ENCODE measurements at regions not wholly inside any gene's neighbourhood (a gene's known extent, or its start where the extent isn't known, plus 50 kb on each side); places are given as distances from the start of the nearest gene placed in this dataset.

- no peak for TF ChIP-seq PRDM10 (IDR thresholded peaks at IDR 0.05; ENCODE audit: partially characterized antibody)
Observed at GRCh38 chr4:24373704-24374103, 210.7 kb downstream of the DHX15 start (continued).

GRCh38 chr4:24372881-24373280 lies 211.5 kb downstream of the DHX15 start:
- in situ Hi-C loops (cut with MboI) (no loop called here), intact Hi-C loops (cut with micrococcal nuclease) (no loop called here)
- ChIA-PET CTCF (ENCODE audit: low intra/inter-chr PET ratio) (no interaction called here), POLR2A (no interaction called here)
- DNase-seq (ENCODE audit: extremely low read depth in 1 of 4, low spot score in 3 of 4) = no peak
- Histone ChIP-seq H3K36me3 (ENCODE audit: control insufficient read depth, insufficient read depth, low read length) (no peaks in the 10 kb centered on the region), H3K79me2 (ENCODE audit: control insufficient read depth, insufficient read depth, low read length) (no peaks in the 10 kb centered on the region), H3K9ac (ENCODE audit: insufficient read depth in 1 of 2, low read depth in 2 of 2, low read length in 2 of 2) (no peak overlapping the region), H3K4me2 (ENCODE audit: insufficient read depth, low read length) (no peak overlapping the region), H4K20me1 (replicated peaks; ENCODE audit: control insufficient read depth, insufficient read depth, low read length) (no peaks in the 10 kb centered on the region), H3K27me3 (ENCODE audit: control insufficient read depth in 2 of 2, insufficient read depth in 2 of 2, low read length in 2 of 2) (peaks cover 0 to 5% of the 10 kb centered on the region in 2 experiments; a peak in 1 of 5 replicates), H2AFZ (ENCODE audit: low read depth, low read length) (no peak overlapping the region), H3K4me3 (no peak overlapping the region), H3K9me1 (ENCODE audit: control insufficient read depth, insufficient read depth, low read length) (no peaks in the 10 kb centered on the region), H3K27ac (ENCODE audit: extremely low read depth, low read depth, low read length) (no peak overlapping the region), H3K9me3 (replicated peaks; ENCODE audit: control insufficient read depth, insufficient read depth, low read depth, low read length) (no peaks in the 10 kb centered on the region), H3K4me1 (replicated peaks in 1 of 2; ENCODE audit: control insufficient read depth in 2 of 2, insufficient read depth in 2 of 2, low read length in 2 of 2) (no peaks in the 10 kb centered on the region)
- no TSS peak for BruUV-seq (replicated peaks)
- FAIRE-seq = no peak
- ATAC-seq = no peak
- under 1% methylated on average over 9 of the region's 9 CpGs for WGBS (ENCODE audit: insufficient coverage, low coverage, missing lambda C conversion rate)
- no peak for TF ChIP-seq STAT5A (IDR thresholded peaks at IDR 0.05; ENCODE audit: borderline replicate concordance, low read length)
- no peak for TF ChIP-seq ZNF584 (CRISPR knock-in tag; IDR thresholded peaks at IDR 0.05; ENCODE audit: low read depth)
- no peak for TF ChIP-seq ZNF140 (CRISPR knock-in tag; IDR thresholded peaks at IDR 0.05)
- TF ChIP-seq TCFL5 (CRISPR knock-in tag; conservative IDR thresholded peaks at IDR 0.05) = no peak
- TF ChIP-seq ZC3H11A (IDR thresholded peaks at IDR 0.05; ENCODE audit: low read depth, low read length) = no peak
- no peak for TF ChIP-seq ZNF551 (CRISPR knock-in tag; IDR thresholded peaks at IDR 0.05)
- TF ChIP-seq TAL1 (IDR thresholded peaks at IDR 0.05) = no peak
- no peak for TF ChIP-seq SNRNP70 (optimal IDR thresholded peaks at IDR 0.05; ENCODE audit: low read depth, low read length)
- no peak for TF ChIP-seq SOX6 (IDR thresholded peaks at IDR 0.05)
- no peak for TF ChIP-seq NFE2 (IDR thresholded peaks at IDR 0.05; ENCODE audit: low read depth)
- TF ChIP-seq NKRF (IDR thresholded peaks at IDR 0.05; ENCODE audit: borderline replicate concordance) = no peak
- TF ChIP-seq ZSCAN32 (CRISPR knock-in tag; IDR thresholded peaks at IDR 0.05) = no peak
- TF ChIP-seq HDGF (IDR thresholded peaks at IDR 0.05) = no peak
- no peak for TF ChIP-seq ATF7 (IDR thresholded peaks at IDR 0.05)
- no peak for TF ChIP-seq HNRNPK (IDR thresholded peaks at IDR 0.05; ENCODE audit: low read depth, low read length, poor library complexity, severe bottlenecking)
